GM18499 (cell line): ENCODE measurements at regions not wholly inside any gene's neighbourhood (a gene's known extent, or its start where the extent isn't known, plus 50 kb on each side); places are given as distances from the start of the nearest gene placed in this dataset.

Experiments
- ATAC-seq: cut with Tn5 transposase; IDR thresholded peaks from one replicate; pipeline ENCODE4 v1.9.1; 2021; ENCODE audit warnings: moderate number of reproducible peaks; ENCODE audit not compliant: insufficient read depth, unreplicated experiment

GRCh38 chr1:96962216-96962615 is 240.6 kb downstream of the PTBP2 start:
- ATAC-seq, result no peak

GRCh38 chr1:96962751-96963211 is 241.2 kb downstream of the PTBP2 start:
- ATAC-seq, result no peak

- no peak for ATAC-seq
Measured at GRCh38 chr1:96964761-96965160, 243.2 kb downstream of the PTBP2 start.

- ATAC-seq, result peak; percentile 70
Measured at GRCh38 chr1:96966536-96967138, 245.1 kb downstream of the PTBP2 start.

- ATAC-seq, result no peak
Measured at GRCh38 chr1:96967311-96967710, 245.7 kb downstream of the PTBP2 start.

- ATAC-seq, result no peak
Measured at GRCh38 chr1:96968541-96968940, 247.0 kb downstream of the PTBP2 start.

GRCh38 chr1:96968983-96969382 is 247.4 kb downstream of the PTBP2 start:
- no peak for ATAC-seq

- ATAC-seq, result no peak
Measured at GRCh38 chr1:96969656-96970163, 248.1 kb downstream of the PTBP2 start.

- ATAC-seq, result no peak
Measured at GRCh38 chr1:96971439-96971838, 249.9 kb downstream of the PTBP2 start.

GRCh38 chr1:96971849-96972602 is 250.4 kb downstream of the PTBP2 start:
- no peak for ATAC-seq

GRCh38 chr1:96973605-96974004 is 252.0 kb downstream of the PTBP2 start:
- no peak for ATAC-seq

- ATAC-seq, result no peak
Measured at GRCh38 chr1:96978444-96978843, 256.9 kb downstream of the PTBP2 start.

GRCh38 chr1:96978901-96979300 is 257.3 kb downstream of the PTBP2 start:
- ATAC-seq, result no peak

GRCh38 chr1:96979304-96980268 is 258.0 kb downstream of the PTBP2 start:
- ATAC-seq, result no peak

- no peak for ATAC-seq
Measured at GRCh38 chr1:96980448-96980847, 258.9 kb downstream of the PTBP2 start.

GRCh38 chr1:96981181-96981580 is 259.6 kb downstream of the PTBP2 start:
- no peak for ATAC-seq

GRCh38 chr1:96982118-96982517 is 260.5 kb downstream of the PTBP2 start:
- no peak for ATAC-seq

- no peak for ATAC-seq
Measured at GRCh38 chr1:96983866-96984265, 262.3 kb downstream of the PTBP2 start.

GRCh38 chr1:96987186-96987703 is 265.7 kb downstream of the PTBP2 start:
- no peak for ATAC-seq

- ATAC-seq, result no peak
Measured at GRCh38 chr1:96989302-96989701, 267.7 kb downstream of the PTBP2 start.
